WI38 (cell line): ENCODE measurements at regions not wholly inside any gene's neighbourhood (a gene's known extent, or its start where the extent isn't known, plus 50 kb on each side); places are given as distances from the start of the nearest gene placed in this dataset.

ENCODE experiments used
- H3K4me3 ChIP-seq: 2 replicates; pipeline ENCODE4 v1.5.1; 2011; ENCODE audit warnings: low read depth, mild to moderate bottlenecking, control low read depth, low read length
- CTCF ChIP-seq: IDR thresholded peaks from 2 replicates; pipeline ENCODE4 v1.5.1; 2012; ENCODE audit warnings: low read depth, mild to moderate bottlenecking, control low read depth, low read length

- TF ChIP-seq CTCF: no peak
- H3K4me3 ChIP-seq: no peak overlapping the region
Measured at GRCh38 chr15:87722941-87723691, 533.4 kb downstream of the NTRK3 start.

GRCh38 chr15:87720235-87720634 lies 536.3 kb downstream of the NTRK3 start:
- TF ChIP-seq CTCF: no peak

GRCh38 chr15:87716422-87716821 lies 540.1 kb downstream of the NTRK3 start:
- TF ChIP-seq CTCF: no peak
- no peak overlapping the region for H3K4me3 ChIP-seq

More at GRCh38 chr15:87720235-87720634, 536.3 kb downstream of the NTRK3 start:
- no peak overlapping the region for H3K4me3 ChIP-seq

DNA sequence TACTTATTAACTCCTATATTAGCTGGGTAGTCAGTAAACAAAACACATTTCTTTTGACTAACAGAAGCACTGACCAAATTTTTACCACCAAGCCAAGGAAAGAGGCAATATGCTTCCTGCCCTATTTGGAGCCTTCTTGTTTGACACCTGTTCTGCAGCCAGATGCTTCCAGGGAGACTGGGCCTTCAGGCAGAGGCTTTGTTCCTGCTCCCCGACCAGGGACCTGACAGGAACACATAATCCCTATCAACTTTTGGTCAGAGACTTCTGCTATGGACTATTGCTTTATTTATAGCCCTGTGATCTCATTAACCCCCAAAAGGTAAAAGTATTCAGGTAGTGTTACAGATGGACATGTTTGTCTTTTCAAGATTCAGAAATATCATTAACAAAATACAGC lies 541.3 kb downstream of the NTRK3 start:
- TF ChIP-seq CTCF: no peak
- no peak overlapping the region for H3K4me3 ChIP-seq

- no peak overlapping the region for H3K4me3 ChIP-seq
- TF ChIP-seq CTCF: no peak
Measured at GRCh38 chr15:87713475-87713879, 543.1 kb downstream of the NTRK3 start.

GRCh38 chr15:87712211-87712610 lies 544.3 kb downstream of the NTRK3 start:
- no peak overlapping the region for H3K4me3 ChIP-seq

DNA sequence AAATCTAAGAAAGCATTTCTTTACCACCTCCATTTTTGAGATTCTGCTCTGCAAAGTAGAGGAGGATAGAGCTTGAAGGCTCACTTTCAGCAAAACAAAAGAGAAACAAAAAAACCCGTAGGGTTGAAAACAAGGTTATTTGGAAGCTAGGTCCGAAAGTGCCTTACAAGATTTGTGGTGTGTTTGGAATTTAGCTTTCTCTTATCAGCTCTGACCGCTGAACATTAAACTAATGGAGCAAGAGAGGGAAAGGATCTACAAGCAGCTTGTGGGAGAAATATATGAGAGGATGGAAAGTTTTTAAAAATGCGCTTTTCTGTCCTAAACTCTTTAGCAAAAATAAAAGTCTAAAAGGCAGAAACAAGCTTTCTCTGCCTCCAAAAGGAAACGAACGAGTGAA lies 545.5 kb downstream of the NTRK3 start:
- TF ChIP-seq CTCF: no peak
- H3K4me3 ChIP-seq: no peak overlapping the region

More at GRCh38 chr15:87712211-87712610, 544.3 kb downstream of the NTRK3 start:
- no peak for TF ChIP-seq CTCF
